NK-92 treated with Interleukin-12 subunit alpha and Interleukin-12 subunit beta, amount 100 ng/mL, for 24 hours (cell line): ENCODE measurements at regions not wholly inside any gene's neighbourhood (a gene's known extent, or its start where the extent isn't known, plus 50 kb on each side); places are given as distances from the start of the nearest gene placed in this dataset.

Experiments used
- DNase-seq: peaks from one replicate; lab custom pipeline; 2025; lab: John Stamatoyannopoulos, UW

GRCh38 chr2:7210712-7211111 is 293.5 kb downstream of the RNF144A start:
- DNase-seq = no peak

GRCh38 chr2:7225848-7226247 is 308.6 kb downstream of the RNF144A start:
- DNase-seq = no peak

- DNase-seq = no peak
These were observed 309.3 kb downstream of the RNF144A start for GRCh38 chr2:7226501-7226900.

DNA sequence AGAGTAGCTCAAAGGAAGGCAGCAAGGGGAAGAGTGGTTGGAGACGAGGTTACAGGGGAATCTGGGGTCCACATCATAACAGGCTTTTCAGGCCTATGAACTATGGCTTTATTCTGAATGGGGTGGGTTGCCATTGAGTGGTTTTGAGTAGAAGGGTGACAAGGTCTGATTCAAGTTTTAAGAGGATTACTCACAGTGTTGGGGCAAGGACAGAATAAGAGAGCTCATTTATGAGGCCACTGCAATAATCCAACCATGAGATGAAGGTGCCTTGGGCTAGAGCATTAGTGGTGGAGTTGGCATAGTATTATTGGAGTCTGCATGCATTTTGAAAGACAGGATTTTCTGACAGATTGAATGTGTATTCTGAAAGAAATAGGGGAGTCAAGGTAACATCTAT is 315.9 kb downstream of the RNF144A start:
- no peak for DNase-seq

DNA sequence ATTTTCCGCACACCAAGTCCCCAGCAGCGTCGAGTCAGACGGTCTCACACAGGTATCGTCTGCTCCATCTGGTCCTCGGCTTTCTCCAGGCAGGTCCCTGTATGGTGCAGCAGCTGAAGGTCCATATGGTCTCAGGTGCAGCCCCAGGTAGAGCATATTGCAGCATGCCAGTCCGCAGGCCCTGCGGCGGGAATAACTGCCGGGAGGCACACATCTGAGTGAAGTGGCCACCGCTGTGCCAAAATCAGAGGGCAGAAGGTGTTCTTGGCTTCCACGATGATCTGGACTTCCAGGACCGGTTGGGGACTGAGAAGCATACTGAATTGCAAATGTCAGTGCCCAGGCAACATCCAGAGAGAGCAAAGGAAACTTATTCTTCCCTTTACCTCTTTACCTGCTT is 320.3 kb downstream of the RNF144A start:
- DNase-seq = no peak

- DNase-seq = no peak
These were observed 321.9 kb downstream of the RNF144A start for GRCh38 chr2:7239078-7239477.

GRCh38 chr2:7241041-7241745 is 324.0 kb downstream of the RNF144A start:
- no peak for DNase-seq

- no peak for DNase-seq
These were observed 325.1 kb downstream of the RNF144A start for GRCh38 chr2:7242189-7242867.

GRCh38 chr2:7243276-7243675 is 326.1 kb downstream of the RNF144A start:
- no peak for DNase-seq

- no peak for DNase-seq
These were observed 339.2 kb downstream of the RNF144A start for GRCh38 chr2:7256377-7256776.

DNA sequence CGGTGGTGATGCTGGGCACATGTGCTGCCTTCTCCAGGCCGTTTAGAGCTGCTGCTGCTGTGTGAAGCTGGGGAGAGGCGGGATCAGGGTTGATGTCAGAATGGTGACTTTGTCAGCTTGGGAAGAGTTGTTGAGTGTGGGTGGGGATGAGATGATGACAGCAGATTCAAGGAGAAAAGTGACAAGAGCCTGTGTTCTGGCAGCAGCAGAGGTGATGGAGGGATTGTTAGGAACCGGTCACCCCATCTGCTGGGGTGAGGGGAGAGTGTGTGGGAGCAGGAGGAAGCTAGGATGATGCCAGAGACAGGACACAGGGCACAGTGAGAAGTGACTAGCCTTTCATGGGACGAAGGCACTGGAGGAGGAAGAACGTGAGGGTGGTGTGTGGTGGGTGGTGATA is 345.5 kb downstream of the RNF144A start:
- no peak for DNase-seq

GRCh38 chr2:7264791-7265190 is 347.6 kb downstream of the RNF144A start:
- DNase-seq = no peak

DNA sequence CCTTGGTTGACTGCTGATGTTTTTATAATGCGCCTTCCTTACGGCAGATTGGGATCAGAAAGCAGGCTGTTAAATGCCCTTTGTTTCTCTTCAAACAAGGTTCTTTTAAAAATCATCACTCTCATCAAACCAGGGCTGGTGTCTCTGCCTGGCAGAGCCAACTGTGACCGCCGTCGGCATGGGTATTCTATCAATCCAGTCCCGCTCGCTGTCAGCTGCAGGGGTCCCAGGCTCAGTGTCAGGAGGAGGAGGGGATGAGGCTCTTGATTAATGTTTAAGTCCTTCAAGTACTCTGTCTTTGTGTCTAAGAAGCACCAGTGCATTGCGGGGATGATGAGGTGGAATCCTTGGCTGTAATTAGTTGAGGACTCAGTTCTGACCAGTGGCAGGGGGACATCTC is 348.1 kb downstream of the RNF144A start:
- DNase-seq = no peak

DNA sequence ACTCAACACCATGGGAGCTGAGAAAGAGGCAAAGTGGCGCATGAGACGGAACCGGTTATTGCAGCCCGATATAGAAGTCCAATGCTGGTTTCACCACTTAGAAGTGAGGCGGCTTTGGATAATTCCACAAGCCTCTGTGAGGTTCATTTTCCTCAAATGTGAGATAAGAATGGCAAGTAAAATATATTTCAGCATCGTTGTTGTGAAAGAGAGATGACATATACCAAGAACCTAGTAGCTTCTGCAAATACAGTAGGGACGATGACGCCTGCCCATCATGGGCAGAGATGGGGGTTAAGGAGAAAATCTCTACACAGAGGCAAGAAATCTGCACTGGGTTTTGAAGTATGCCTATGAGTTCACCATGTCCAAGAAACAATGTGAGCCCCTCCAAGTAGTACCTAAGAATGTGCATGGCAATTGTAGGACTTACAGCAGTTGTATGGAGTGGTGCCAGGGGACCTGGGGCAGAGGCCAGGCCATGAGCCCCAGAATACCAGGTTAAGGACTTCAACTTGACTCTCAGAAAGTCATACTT is 352.0 kb downstream of the RNF144A start:
- DNase-seq = no peak

DNA sequence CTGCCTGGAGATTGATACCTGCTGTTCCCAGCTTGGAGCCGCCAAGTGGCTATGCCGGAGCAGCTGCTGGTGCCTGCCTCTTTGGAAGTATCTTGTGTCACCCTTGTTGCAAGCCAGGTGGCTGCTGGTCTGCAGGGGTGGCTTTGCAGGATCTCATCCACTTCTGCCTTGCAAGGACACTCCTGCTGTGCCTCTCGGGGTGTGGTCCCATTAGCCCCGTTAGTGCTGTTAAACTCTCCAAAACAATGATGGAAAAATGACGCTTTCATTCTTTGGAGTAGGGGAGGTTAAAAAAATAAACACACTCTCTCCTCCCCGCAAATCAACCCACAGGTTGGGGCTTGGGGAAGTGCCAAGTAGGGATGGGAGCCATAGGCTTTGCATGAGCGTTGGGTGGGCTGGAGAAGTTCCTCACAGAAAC is 352.8 kb downstream of the RNF144A start:
- no peak for DNase-seq

DNA sequence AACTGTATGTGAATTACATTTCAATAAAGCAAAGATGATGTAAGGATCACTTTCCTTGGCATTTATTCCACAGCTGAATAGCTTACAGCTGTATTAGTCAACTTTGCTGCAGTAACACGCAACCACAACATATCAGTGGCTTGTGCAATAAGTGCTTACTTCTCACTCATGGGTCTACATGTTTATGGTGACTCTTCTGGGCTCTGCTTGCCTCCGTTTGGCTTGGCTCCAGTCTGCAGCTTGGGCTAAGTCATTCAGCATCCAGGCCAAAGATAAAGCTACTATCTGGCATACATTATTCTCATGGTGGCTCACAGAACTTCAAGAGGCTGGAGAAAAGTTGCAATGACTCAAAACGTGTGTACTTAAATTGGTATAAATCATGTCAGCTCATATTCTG is 355.0 kb downstream of the RNF144A start:
- DNase-seq = no peak

GRCh38 chr2:7278984-7279383 is 361.8 kb downstream of the RNF144A start:
- no peak for DNase-seq

DNA sequence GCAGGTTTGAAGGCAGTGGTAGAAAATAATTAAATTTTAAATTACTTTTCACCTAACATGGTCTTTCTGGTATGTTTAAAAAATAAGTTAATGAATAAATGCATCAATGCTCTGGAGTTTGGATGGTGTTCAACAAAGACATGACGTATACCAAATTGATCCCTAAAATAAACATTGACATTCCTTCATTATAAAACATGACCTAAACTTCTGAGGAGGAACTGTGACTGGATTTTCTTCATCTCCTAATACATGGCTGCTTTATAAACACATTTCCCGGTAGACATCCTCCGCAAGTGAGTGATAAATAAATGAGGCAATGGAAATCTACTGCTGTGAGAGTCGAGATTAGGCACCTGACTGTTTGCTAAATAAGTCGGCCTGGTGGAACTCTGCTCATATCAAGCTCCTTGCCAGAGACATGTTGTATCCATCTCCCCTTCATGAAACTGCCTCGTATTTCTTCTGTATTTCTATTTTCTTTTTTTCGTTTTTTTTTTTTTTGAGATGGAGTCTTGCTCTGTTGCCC is 362.3 kb downstream of the RNF144A start:
- no peak for DNase-seq

DNA sequence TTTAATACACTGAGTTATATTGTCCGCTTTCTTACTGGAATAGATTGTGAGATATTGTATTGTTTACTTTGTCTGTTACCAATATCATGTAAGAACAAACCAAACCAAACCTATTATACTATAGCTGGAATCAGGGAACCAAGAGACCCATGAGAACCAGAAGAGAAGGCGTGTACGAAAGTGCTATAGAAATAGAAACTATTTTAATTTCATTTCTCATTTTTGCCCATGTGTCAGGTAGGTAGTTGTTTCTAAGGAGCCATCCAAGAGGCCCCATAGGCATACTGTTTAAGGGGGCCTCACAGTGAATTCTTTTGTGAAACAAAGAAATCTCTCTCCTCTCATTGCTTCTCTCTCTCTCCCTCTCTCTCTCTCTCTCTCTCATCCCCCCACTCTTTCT is 363.6 kb downstream of the RNF144A start:
- no peak for DNase-seq

GRCh38 chr2:7281231-7282201 is 364.3 kb downstream of the RNF144A start:
- no peak for DNase-seq

DNA sequence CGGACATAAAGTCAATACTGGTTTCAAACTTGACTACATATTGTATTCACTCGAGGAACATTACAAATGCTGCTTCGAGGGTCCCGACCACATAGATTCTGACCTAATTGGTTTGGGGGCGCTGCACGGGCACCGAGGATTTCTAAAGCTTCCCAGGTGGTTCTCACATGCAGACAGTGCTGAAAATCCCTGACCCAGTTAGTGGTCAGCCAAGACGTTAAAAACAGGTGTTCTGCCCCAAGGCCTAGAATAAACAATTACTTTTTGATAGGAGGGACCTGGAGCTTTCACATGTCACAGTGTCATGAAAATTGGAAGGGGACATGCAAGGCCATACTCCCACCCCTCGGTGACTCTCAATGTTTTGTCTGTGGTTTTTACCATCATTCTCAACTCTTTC is 368.9 kb downstream of the RNF144A start:
- DNase-seq = no peak

DNA sequence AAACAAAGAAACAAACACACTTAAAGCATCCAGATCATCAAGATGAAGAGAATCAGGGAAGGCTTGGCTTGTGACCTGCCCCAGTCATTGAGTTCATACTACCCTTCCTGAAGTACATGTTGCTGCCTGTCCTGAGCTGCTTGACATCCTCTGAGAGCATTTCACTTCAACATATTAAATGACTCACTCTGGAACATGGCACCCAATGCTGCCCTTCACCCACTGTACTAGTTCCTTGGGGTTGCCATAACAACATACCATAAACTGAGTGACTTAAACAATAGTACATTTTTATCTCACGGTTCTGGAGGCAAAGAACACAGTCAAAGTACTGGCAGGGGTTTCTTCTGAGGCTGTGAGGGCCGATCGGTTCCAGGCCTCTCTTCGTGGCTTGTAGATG is 371.3 kb downstream of the RNF144A start:
- DNase-seq = no peak
